Mucosa of descending colon (tissue), 3 donors: ENCODE measurements at regions not wholly inside any gene's neighbourhood (a gene's known extent, or its start where the extent isn't known, plus 50 kb on each side); places are given as distances from the start of the nearest gene placed in this dataset.
"Not testable (repeated sequence)": the region's sequence is repeated elsewhere in the genome, so short reads cannot be mapped to it uniquely, and the experiment has no call there.

Experiments used
- ATAC-seq: fragments of 200-7000 bp; cut with Tn5 transposase; one replicate; pipeline ENCODE4 v1.9.1; 2020; ENCODE audit warnings: mild to moderate bottlenecking, moderate library complexity
- DNase-seq, 3 donors: peaks; one replicate each; pipeline ENCODE4 v3.0.0-alpha.2; 2020
- H3K36me3 ChIP-seq: fragments of 200-600 bp; one replicate; pipeline ENCODE4 v1.8.0; 2021; ENCODE audit warnings: low read depth, mild to moderate bottlenecking
- H3K4me1 ChIP-seq: fragments of 200-600 bp; one replicate; pipeline ENCODE4 v1.8.0; 2021; ENCODE audit warnings: low read depth, mild to moderate bottlenecking
- H3K4me3 ChIP-seq: fragments of 200-600 bp; one replicate; pipeline ENCODE4 v1.8.0; 2021; ENCODE audit warnings: mild to moderate bottlenecking
- H3K9me3 ChIP-seq: fragments of 200-600 bp; one replicate; pipeline ENCODE4 v1.8.0; 2021; ENCODE audit warnings: mild to moderate bottlenecking
- intact Hi-C, 2 donors: fragments of 100-400 bp; cut with DNase I in 1 of 2; cut with micrococcal nuclease in 1 of 2; formaldehyde crosslinking; loops; one replicate each; pipeline versions ENCODE4 v1.11.0 to v1.11.1; 2022; cut with DNase I, micrococcal nuclease
- donor health status: DM: no; HTN: no; CAD: no; lungs with moderate emphysema.
- donor health status: DM: no; HTN: no; CAD: no.
- donor health status: DM: no; HTN: yes; CAD: no.

DNA sequence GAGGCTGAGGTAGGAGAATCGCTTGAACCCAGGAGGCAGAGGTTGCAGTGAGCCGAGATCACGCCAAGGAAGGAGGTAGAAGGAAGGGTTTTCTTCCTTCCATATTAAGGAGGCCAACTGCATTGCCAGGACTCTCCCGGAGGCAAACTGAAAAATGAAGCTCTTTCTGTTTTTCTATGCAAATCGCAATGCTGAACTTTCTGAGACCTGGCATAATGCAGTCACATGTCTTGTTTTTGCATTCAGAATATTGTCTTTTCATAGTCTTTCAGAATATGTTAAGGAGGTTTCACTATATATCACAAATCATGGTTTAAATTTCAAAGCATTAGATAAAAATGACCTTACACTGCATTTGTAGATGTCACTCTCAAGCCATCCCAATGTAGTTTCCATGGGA lies 133.4 kb downstream of the SPDYE17 start:
- DNase-seq, ATAC-seq, intact Hi-C loops, H3K4me3 ChIP-seq, H3K9me3 ChIP-seq, H3K36me3 ChIP-seq, H3K4me1 ChIP-seq: not testable (repeated sequence)

DNA sequence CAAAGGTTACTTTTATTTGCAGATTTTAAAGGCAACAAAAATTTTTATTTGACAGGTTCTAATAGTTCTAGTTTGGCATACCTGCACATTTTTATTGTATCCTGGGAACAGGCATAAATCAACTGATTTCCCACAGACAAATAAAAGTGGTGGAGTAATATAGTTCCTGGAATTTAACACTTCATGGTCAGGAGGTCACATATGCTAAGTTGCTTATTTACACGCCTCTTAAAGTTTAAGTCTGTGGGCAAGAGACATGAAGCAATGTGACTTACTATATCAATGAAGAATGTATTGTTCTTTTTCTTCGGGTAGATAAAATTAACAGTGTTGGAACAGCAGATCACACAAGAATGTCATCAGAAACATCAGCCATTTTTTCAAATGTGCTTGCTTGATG lies 135.2 kb downstream of the SPDYE17 start:
- H3K36me3 ChIP-seq, H3K9me3 ChIP-seq, intact Hi-C loops, DNase-seq, H3K4me1 ChIP-seq, H3K4me3 ChIP-seq: not testable (repeated sequence)
- ATAC-seq, result peak; percentile 58

DNA sequence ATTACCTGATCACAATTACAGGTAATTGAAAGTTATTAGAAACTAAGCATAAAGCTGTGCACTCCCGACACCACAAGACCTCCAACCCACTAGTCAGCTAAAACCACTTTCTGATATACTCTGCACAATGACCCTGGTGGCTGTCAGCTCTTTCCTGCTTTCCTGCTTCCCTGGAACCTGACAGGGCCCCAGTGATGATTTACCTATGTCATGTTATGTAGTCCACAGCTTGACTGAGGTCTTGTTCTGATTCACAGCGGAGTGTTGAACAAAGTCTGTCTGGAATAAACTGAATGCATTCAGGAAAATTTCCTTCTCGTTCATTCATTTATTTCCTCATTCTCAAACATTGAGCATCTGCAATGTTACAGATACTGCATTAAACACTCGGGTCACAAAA lies 136.5 kb downstream of the SPDYE17 start:
- H3K4me3 ChIP-seq, H3K4me1 ChIP-seq, DNase-seq, intact Hi-C loops, H3K9me3 ChIP-seq, H3K36me3 ChIP-seq: not testable (repeated sequence)
- ATAC-seq, result peak; percentile 71

DNA sequence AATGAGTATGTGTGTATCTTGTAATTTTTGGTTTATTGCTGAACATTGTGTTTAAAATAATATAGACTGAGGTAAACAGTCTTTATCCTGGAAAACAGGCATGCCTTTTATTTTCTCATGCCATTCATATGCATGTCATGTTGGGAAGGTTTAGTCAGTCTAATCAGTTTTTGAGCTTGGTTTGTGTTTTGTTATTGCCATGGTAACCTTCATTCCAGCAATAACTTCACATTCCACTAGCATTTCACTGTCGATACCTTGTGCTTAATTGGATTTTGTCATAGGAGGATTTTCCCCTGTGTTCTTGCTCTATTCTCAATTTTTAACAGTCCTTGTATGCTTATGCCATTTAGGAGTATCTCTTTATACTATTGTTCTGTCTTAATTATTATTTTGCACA lies 140.4 kb downstream of the SPDYE17 start:
- intact Hi-C loops, ATAC-seq: not testable (repeated sequence)

DNA sequence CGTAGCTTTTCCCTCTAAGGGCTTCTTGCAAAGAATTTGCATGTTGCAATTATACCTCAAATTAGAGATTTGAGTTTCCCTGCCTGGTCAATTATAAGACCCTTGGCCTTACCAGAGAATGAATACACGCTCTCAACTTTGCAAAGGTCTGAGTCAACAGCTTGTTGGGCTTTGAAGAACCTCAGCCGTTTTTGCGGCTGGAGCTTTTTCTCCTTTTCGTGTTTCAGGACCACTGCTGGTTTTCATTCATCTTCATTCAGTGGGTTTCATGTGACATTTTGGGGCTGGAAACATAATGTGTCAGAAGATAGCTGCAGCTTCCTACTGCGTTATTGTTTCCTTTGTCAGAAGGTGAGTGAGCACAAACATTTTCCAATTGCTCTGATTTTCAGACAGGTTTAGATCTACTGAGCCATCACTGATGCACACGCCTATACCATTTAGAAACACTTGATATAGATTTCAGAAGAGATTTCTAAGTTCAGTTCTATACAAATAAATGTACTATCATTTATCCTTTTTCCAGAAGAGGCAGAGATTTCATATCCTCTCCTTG lies 152.3 kb downstream of the SPDYE17 start:
- DNase-seq, H3K36me3 ChIP-seq, H3K4me3 ChIP-seq, H3K9me3 ChIP-seq, ATAC-seq, intact Hi-C loops, H3K4me1 ChIP-seq: not testable (repeated sequence)

More for the DNA sequence above, 140.4 kb downstream of the SPDYE17 start:
- H3K4me1 ChIP-seq, DNase-seq, H3K36me3 ChIP-seq, H3K4me3 ChIP-seq, H3K9me3 ChIP-seq: not testable (repeated sequence)

DNA sequence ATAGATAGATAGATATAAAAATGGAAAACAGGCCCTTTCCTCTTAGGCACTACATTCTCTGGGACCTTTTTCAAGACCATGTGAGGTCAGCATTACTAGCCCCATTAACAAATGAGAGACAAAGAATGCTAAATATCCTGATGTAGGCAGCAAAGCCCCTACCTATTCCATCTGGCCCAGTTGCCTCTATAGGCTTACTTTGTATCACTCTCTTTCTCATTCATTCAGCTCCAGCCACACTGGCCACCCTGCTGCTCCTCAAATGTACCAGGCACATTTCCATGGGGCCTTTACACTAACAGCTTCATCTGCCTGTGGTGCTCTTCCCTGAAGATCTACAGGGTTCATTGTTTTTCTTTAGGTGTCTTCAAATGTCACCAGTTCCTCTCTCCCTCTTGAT lies 156.4 kb downstream of the SPDYE17 start:
- ATAC-seq, intact Hi-C loops: not testable (repeated sequence)

DNA sequence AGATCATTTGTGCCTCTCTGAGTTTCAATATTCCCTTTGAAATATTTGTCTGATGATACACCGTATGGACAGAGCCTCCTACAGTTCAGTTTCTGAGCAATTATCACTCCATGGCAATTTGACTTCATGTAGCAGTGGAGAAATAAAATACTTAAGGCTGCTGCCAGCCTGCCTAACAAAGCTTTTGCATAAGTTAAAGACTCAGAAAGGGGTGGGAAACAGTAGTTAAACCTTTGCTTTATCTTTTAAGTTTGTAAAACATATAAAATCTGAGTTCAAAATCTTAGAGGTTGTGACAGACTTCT lies 161.7 kb downstream of the SPDYE17 start:
- intact Hi-C loops, H3K9me3 ChIP-seq, ATAC-seq, H3K4me3 ChIP-seq, H3K4me1 ChIP-seq, H3K36me3 ChIP-seq, DNase-seq: not testable (repeated sequence)

More for the DNA sequence above, 156.4 kb downstream of the SPDYE17 start:
- H3K4me3 ChIP-seq, H3K4me1 ChIP-seq, H3K9me3 ChIP-seq, H3K36me3 ChIP-seq, DNase-seq: not testable (repeated sequence)

DNA sequence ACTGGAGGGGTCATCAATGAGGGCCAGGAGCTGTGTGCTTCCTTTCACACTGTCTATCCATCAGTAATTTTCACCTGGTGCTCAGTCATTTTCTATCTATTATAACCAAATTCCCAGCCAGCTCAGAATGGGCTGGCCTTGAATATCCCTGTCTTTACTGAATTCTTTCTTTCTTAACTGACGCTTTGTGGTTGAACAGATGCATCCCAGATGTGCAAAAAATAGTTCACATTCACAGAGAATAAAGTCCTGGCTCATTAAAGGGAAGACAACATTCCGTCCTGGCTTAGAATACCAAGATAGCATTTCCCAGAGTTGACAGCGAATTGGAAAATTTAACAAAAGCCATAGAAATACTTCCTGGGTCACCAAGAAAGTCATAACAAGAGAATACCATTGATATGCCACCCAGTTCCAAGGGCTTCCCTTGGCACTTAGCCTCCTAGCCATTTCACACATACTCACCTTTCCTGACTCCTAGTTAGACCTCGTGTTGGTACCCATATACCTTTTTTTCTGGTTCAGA lies 164.7 kb downstream of the SPDYE17 start:
- intact Hi-C loops, H3K4me3 ChIP-seq, H3K36me3 ChIP-seq, ATAC-seq, H3K9me3 ChIP-seq, DNase-seq, H3K4me1 ChIP-seq: not testable (repeated sequence)

DNA sequence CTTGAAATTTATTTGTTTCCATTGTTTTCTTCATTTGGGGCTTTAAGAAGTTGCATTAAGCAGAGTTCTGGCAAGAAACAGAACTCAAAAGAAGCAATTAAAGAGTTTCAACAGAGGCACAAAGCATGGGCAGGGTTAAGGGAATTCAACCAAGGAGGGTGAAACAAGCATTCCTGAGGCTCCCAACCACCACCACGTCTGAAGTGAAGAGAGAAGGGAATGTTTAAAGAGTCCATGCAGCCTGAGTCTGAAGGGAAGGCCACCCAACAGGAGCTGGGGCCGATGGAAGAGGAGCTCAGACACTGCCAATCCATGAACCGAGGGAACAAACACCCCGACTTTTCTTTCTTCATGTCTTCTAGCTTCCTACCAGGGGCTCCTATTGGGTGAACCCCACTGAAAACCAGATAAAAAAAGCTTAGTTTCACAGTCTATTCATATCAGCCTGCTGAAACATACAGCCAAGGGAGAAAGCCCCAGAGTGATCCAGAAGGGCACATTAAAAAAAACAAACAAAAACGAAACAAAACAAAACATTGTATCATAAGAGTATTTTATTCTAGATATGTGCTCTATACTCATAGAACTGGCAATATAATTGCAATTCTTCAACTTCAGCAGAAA lies 168.9 kb downstream of the SPDYE17 start:
- H3K36me3 ChIP-seq, ATAC-seq, H3K9me3 ChIP-seq, intact Hi-C loops, H3K4me3 ChIP-seq, H3K4me1 ChIP-seq, DNase-seq: not testable (repeated sequence)

DNA sequence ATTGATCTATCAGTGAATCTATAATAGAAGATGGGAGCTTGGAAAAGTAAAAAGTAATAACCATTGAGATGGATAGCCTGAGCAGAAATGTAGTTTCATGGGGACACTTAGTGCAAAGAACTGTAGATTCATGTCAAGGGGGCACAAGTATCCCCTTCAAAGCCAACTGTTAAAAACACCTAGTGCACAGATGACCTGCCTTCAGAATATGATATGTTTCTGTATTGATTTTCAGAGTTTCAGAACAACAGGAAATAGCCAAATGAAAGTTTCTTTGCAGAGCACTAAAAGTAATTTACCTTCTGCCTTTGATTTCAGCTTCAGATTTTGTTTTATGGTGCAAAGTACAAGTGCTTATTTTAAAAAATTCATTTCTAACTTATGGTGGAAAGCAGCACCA lies 169.9 kb downstream of the SPDYE17 start:
- ATAC-seq, DNase-seq, H3K4me1 ChIP-seq: not testable (repeated sequence)

DNA sequence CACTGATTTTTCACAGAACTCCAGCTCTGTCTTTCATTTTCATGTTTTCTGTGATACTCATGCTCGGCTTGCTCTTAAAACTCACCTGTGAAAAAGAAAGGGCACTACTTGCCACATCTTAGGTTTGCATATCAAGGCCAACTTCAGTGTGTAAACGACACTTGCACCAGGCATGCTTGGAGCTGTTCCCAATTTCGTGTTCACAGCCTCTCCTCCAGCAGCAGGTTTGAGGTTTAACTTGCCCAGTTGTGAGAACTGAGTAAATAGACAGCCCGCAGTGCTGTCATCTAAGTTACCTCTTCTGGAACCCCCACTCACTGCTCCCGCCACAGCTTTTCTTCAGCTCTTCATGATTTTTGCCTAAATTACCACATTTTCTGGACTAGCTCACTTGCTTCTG lies 172.2 kb downstream of the SPDYE17 start:
- intact Hi-C loops, H3K36me3 ChIP-seq, H3K9me3 ChIP-seq, H3K4me3 ChIP-seq, DNase-seq, H3K4me1 ChIP-seq: not testable (repeated sequence)
- peak; percentile 64 for ATAC-seq

More for the DNA sequence above, 169.9 kb downstream of the SPDYE17 start:
- intact Hi-C loops, H3K36me3 ChIP-seq, H3K4me3 ChIP-seq, H3K9me3 ChIP-seq: not testable (repeated sequence)

DNA sequence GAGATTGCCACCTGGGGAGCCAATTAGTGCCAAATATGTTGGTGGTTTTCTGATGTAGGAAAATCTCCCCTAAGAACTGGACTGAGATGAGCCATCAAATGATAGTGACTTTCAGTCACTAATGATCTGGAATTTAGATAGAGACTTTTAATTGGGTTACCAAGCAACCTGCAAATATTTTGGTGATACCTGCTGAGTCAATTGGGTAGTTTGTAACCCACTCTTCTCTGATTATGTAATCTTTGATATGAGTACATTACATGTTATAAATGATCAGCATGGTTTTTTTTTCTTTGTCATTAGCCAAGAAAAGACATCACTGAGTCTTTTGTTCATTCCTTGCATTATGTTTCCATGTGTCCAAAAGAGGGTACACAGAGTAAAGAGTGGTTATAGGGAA lies 177.5 kb downstream of the SPDYE17 start:
- H3K36me3 ChIP-seq, DNase-seq, H3K4me3 ChIP-seq, intact Hi-C loops, ATAC-seq, H3K4me1 ChIP-seq, H3K9me3 ChIP-seq: not testable (repeated sequence)

DNA sequence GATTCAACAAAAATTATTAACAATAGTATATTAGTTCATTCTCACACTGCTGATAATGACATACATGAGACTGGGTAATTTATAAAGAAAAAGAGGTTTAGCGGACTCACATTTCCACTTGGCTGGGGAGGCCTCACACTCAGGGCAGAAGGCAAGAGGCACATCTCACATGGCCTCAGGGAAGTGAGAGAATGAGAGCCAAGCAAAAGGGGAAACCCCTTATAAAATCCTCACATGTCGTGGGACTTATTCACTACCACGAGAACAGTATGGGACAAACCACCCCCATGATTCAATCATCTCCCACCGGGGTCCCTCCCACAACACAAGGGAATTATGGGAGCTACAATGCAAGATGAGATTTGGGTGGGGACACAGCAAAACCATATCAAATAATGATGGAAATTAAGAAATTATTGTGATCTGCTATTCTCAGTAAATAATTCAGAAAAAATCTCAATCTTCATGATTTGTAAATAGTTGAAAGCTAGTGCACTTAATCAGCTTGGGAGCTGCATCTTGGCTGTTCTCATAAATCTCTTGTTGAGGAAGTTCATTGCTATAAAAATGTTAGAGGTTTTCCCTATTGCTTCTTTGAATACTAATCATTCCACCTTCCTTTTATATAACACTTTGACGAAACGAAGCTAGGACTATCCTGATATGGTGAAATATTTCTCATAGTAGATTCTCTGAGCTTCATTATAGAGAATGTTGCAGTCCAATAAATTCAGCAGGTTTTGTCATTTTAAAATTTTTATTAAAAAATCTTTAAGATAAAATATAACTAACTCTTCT lies 179.2 kb downstream of the SPDYE17 start:
- H3K4me1 ChIP-seq, H3K4me3 ChIP-seq, DNase-seq, H3K36me3 ChIP-seq, H3K9me3 ChIP-seq, intact Hi-C loops: not testable (repeated sequence)
- peak; percentile 59 for ATAC-seq

DNA sequence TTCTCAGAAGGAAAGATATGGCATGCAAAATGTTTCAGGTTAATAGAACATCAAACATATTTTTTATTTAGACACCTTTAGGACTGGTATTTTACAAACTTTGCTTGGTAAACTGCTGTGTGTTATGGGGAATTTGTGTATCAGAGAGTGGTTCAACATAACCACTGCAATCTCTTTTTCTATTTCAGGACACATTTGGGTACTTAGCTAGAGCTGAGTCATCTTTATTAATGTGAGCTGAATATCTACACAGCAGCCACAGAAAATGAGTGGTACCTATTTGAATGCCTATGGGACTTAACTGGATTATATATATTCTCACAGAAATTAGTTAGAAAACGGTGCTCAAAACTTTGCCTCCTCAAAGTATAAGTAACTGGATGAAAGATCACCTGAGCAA lies 179.8 kb downstream of the SPDYE17 start:
- H3K36me3 ChIP-seq, ATAC-seq, H3K4me1 ChIP-seq, H3K4me3 ChIP-seq, H3K9me3 ChIP-seq, DNase-seq, intact Hi-C loops: not testable (repeated sequence)
